ENCODE measurements at regions not wholly inside any gene's neighbourhood (a gene's known extent, or its start where the extent isn't known, plus 50 kb on each side); places are given as distances from the start of the nearest gene placed in this dataset.

DNA sequence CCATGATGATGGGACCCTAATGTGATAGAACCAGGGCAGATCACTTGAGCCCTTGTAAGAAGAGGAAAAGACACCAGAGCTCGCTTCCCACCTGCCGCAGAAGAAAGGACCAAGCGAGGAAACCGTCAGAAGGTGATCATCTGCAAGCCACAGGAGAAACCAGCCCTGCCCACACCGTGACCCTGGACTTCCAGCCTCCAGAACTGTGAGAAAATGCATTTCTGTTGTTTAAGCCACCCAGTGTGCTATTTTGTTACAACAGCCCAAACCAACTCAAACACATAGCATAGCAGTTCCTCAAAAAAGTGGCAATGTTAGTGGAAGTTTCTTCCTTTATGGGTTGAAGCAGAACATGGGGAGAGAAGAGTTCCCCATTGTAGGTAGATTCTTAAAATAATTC lies 107.9 kb upstream of the BCL2L14 start:
- TF ChIP-seq, protein P1, sequence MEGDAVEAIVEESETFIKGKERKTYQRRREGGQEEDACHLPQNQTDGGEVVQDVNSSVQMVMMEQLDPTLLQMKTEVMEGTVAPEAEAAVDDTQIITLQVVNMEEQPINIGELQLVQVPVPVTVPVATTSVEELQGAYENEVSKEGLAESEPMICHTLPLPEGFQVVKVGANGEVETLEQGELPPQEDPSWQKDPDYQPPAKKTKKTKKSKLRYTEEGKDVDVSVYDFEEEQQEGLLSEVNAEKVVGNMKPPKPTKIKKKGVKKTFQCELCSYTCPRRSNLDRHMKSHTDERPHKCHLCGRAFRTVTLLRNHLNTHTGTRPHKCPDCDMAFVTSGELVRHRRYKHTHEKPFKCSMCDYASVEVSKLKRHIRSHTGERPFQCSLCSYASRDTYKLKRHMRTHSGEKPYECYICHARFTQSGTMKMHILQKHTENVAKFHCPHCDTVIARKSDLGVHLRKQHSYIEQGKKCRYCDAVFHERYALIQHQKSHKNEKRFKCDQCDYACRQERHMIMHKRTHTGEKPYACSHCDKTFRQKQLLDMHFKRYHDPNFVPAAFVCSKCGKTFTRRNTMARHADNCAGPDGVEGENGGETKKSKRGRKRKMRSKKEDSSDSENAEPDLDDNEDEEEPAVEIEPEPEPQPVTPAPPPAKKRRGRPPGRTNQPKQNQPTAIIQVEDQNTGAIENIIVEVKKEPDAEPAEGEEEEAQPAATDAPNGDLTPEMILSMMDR (IDR thresholded peaks at IDR 0.05) = no peak
- TF ChIP-seq POLR2A (IDR thresholded peaks at IDR 0.05) = no peak

Measured in right lobe of liver (tissue), 4 donors.